Activated naive CD8-positive, alpha-beta T cell treated with anti-CD3 and anti-CD28 coated beads, Interleukin-2, amount 10 ng/mL, durations not matched to agents 7 days and 5 days (primary cell): ENCODE measurements at regions not wholly inside any gene's neighbourhood (a gene's known extent, or its start where the extent isn't known, plus 50 kb on each side); places are given as distances from the start of the nearest gene placed in this dataset.

Experiments
- ATAC-seq: fragments of 150-1000 bp; cut with Tn5 transposase; one replicate; pipeline ENCODE4 v1.10.0; 2021; ENCODE audit warnings: low read depth, moderate library complexity
- POLR2A ChIA-PET: fragments of 350-600 bp; sonication (Branson Sonifier 250); formaldehyde crosslinking; loops from one replicate; lab custom pipeline; 2021; ENCODE audit warnings: antibody characterized with exemption; lab: Charles Lee
- DNase-seq: peaks from one replicate; pipeline ENCODE4 v3.0.0; 2021
- H3K27ac Mint-ChIP-seq: one replicate; pipeline ENCODE4 v1.8.0; 2022; ENCODE audit warnings: mild to moderate bottlenecking, mixed read lengths
- H3K27me3 Mint-ChIP-seq: one replicate; pipeline ENCODE4 v1.8.0; 2022; ENCODE audit warnings: mild to moderate bottlenecking, moderate library complexity, mixed read lengths
- H3K36me3 Mint-ChIP-seq: one replicate; pipeline ENCODE4 v1.8.0; 2021; ENCODE audit warnings: mild to moderate bottlenecking, mixed read lengths
- H3K4me1 Mint-ChIP-seq: one replicate; pipeline ENCODE4 v1.8.0; 2021; ENCODE audit warnings: mixed read lengths
- H3K4me3 Mint-ChIP-seq: one replicate; pipeline ENCODE4 v1.8.0; 2022; ENCODE audit warnings: mild to moderate bottlenecking, moderate library complexity, mixed read lengths
- H3K9me3 Mint-ChIP-seq: one replicate; pipeline ENCODE4 v1.8.0; 2021; ENCODE audit warnings: mixed read lengths

GRCh38 chr2:129091620-129092019, 773.0 kb upstream of the HS6ST1 start:
- POLR2A ChIA-PET, result no interaction called here
- H3K27me3 Mint-ChIP-seq, result peaks cover 4% of the 10 kb centered on the region
- no peak for ATAC-seq
- DNase-seq, result no peak
- no peaks in the 10 kb centered on the region for H3K9me3 Mint-ChIP-seq
- H3K4me3 Mint-ChIP-seq, result no peak overlapping the region
- H3K36me3 Mint-ChIP-seq, result no peaks in the 10 kb centered on the region
- no peak overlapping the region for H3K27ac Mint-ChIP-seq
- no peaks in the 10 kb centered on the region for H3K4me1 Mint-ChIP-seq

GRCh38 chr2:129092956-129093355, 774.3 kb upstream of the HS6ST1 start:
- Mint-ChIP-seq H3K36me3 (no peaks in the 10 kb centered on the region), H3K27ac (no peak overlapping the region), H3K4me3 (no peak overlapping the region), H3K9me3 (no peaks in the 10 kb centered on the region), H3K4me1 (no peaks in the 10 kb centered on the region), H3K27me3 (peaks cover 4% of the 10 kb centered on the region)
- no peak for ATAC-seq
- DNase-seq, result no peak
- POLR2A ChIA-PET, result no interaction called here

GRCh38 chr2:129101186-129101585, 782.5 kb upstream of the HS6ST1 start:
- Mint-ChIP-seq H3K36me3 (no peaks in the 10 kb centered on the region), H3K27ac (no peak overlapping the region), H3K27me3 (peaks cover 2% of the 10 kb centered on the region), H3K4me1 (no peaks in the 10 kb centered on the region), H3K4me3 (no peak overlapping the region), H3K9me3 (no peaks in the 10 kb centered on the region)
- DNase-seq (no peak), ATAC-seq (no peak)
- POLR2A ChIA-PET, result no interaction called here

GRCh38 chr2:129103936-129104878, 785.5 kb upstream of the HS6ST1 start:
- POLR2A ChIA-PET, result no interaction called here
- Mint-ChIP-seq H3K36me3 (no peaks in the 10 kb centered on the region), H3K27ac (no peak overlapping the region), H3K9me3 (no peaks in the 10 kb centered on the region), H3K27me3 (no peaks in the 10 kb centered on the region), H3K4me1 (no peaks in the 10 kb centered on the region), H3K4me3 (no peak overlapping the region)
- ATAC-seq, result no peak
- DNase-seq, result no peak

GRCh38 chr2:129112181-129112580, 793.5 kb upstream of the HS6ST1 start:
- ATAC-seq, result no peak
- Mint-ChIP-seq H3K4me1 (no peaks in the 10 kb centered on the region), H3K36me3 (no peaks in the 10 kb centered on the region), H3K27ac (no peak overlapping the region), H3K9me3 (no peaks in the 10 kb centered on the region), H3K27me3 (no peaks in the 10 kb centered on the region), H3K4me3 (no peak overlapping the region)
- POLR2A ChIA-PET, result no interaction called here
- no peak for DNase-seq

GRCh38 chr2:129113776-129114175, 795.1 kb upstream of the HS6ST1 start:
- Mint-ChIP-seq H3K27me3 (no peaks in the 10 kb centered on the region), H3K4me3 (no peak overlapping the region), H3K27ac (no peak overlapping the region), H3K4me1 (no peaks in the 10 kb centered on the region), H3K36me3 (no peaks in the 10 kb centered on the region), H3K9me3 (no peaks in the 10 kb centered on the region)
- DNase-seq (no peak), ATAC-seq (no peak)
- POLR2A ChIA-PET, result no interaction called here

GRCh38 chr2:129117434-129117833, 798.8 kb upstream of the HS6ST1 start:
- DNase-seq (no peak), ATAC-seq (no peak)
- no peak overlapping the region for H3K27ac Mint-ChIP-seq
- H3K4me3 Mint-ChIP-seq, result no peak overlapping the region
- no peaks in the 10 kb centered on the region for H3K27me3 Mint-ChIP-seq
- H3K9me3 Mint-ChIP-seq, result no peaks in the 10 kb centered on the region
- H3K4me1 Mint-ChIP-seq, result no peaks in the 10 kb centered on the region
- no peaks in the 10 kb centered on the region for H3K36me3 Mint-ChIP-seq
- POLR2A ChIA-PET, result no interaction called here

GRCh38 chr2:129118296-129118695, 799.6 kb upstream of the HS6ST1 start:
- Mint-ChIP-seq H3K4me3 (no peak overlapping the region), H3K27ac (no peak overlapping the region), H3K9me3 (no peaks in the 10 kb centered on the region), H3K27me3 (no peaks in the 10 kb centered on the region), H3K36me3 (no peaks in the 10 kb centered on the region), H3K4me1 (no peaks in the 10 kb centered on the region)
- ATAC-seq (no peak), DNase-seq (no peak)
- POLR2A ChIA-PET, result no interaction called here

- Mint-ChIP-seq H3K4me3 (no peak overlapping the region), H3K27me3 (no peaks in the 10 kb centered on the region), H3K4me1 (no peaks in the 10 kb centered on the region), H3K27ac (no peak overlapping the region), H3K36me3 (no peaks in the 10 kb centered on the region), H3K9me3 (no peaks in the 10 kb centered on the region)
- no peak for DNase-seq
- POLR2A ChIA-PET, result no interaction called here
- no peak for ATAC-seq
Measured at GRCh38 chr2:129129087-129129486, 810.4 kb upstream of the HS6ST1 start.

GRCh38 chr2:129133692-129134641, 815.3 kb upstream of the HS6ST1 start:
- no peaks in the 10 kb centered on the region for H3K4me1 Mint-ChIP-seq
- ATAC-seq (no peak), DNase-seq (no peak)
- no peak overlapping the region for H3K27ac Mint-ChIP-seq
- H3K4me3 Mint-ChIP-seq, result no peak overlapping the region
- no peaks in the 10 kb centered on the region for H3K9me3 Mint-ChIP-seq
- H3K36me3 Mint-ChIP-seq, result no peaks in the 10 kb centered on the region
- POLR2A ChIA-PET, result interaction anchor here (0.6 kb wide), 1 partner anchor 590 kb away, joined by 3 read pairs; no protein-coding TSS in a partner anchor
- H3K27me3 Mint-ChIP-seq, result no peaks in the 10 kb centered on the region

GRCh38 chr2:129135017-129135416, 816.3 kb upstream of the HS6ST1 start:
- H3K27ac Mint-ChIP-seq, result no peak overlapping the region
- no peaks in the 10 kb centered on the region for H3K27me3 Mint-ChIP-seq
- POLR2A ChIA-PET, result no interaction called here
- DNase-seq (no peak), ATAC-seq (no peak)
- no peaks in the 10 kb centered on the region for H3K36me3 Mint-ChIP-seq
- no peaks in the 10 kb centered on the region for H3K4me1 Mint-ChIP-seq
- no peaks in the 10 kb centered on the region for H3K9me3 Mint-ChIP-seq
- no peak overlapping the region for H3K4me3 Mint-ChIP-seq

GRCh38 chr2:129139380-129139779, 820.7 kb upstream of the HS6ST1 start:
- no peak overlapping the region for H3K27ac Mint-ChIP-seq
- no peak overlapping the region for H3K4me3 Mint-ChIP-seq
- no peaks in the 10 kb centered on the region for H3K9me3 Mint-ChIP-seq
- H3K27me3 Mint-ChIP-seq, result no peaks in the 10 kb centered on the region
- no peaks in the 10 kb centered on the region for H3K36me3 Mint-ChIP-seq
- no peaks in the 10 kb centered on the region for H3K4me1 Mint-ChIP-seq
- no peak for ATAC-seq
- POLR2A ChIA-PET, result no interaction called here
- no peak for DNase-seq

- H3K27ac Mint-ChIP-seq, result no peak overlapping the region
- no peaks in the 10 kb centered on the region for H3K36me3 Mint-ChIP-seq
- no peaks in the 10 kb centered on the region for H3K4me1 Mint-ChIP-seq
- H3K4me3 Mint-ChIP-seq, result no peak overlapping the region
- ATAC-seq (no peak), DNase-seq (no peak)
- no peaks in the 10 kb centered on the region for H3K27me3 Mint-ChIP-seq
- H3K9me3 Mint-ChIP-seq, result no peaks in the 10 kb centered on the region
- POLR2A ChIA-PET, result no interaction called here
Measured at GRCh38 chr2:129142465-129142864, 823.8 kb upstream of the HS6ST1 start.
